Type B pancreatic cell (in vitro differentiated cells): ENCODE measurements at regions not wholly inside any gene's neighbourhood (a gene's known extent, or its start where the extent isn't known, plus 50 kb on each side); places are given as distances from the start of the nearest gene placed in this dataset.

Experiments used
- DNase-seq: peaks from one replicate; pipeline ENCODE4 v3.0.0; 2021; ENCODE audit warnings: mixed read lengths; ENCODE audit not compliant: unreplicated experiment; ENCODE audit errors: extremely low spot score
- H3K27ac Mint-ChIP-seq: 2 replicates; pipeline ENCODE4 v1.8.0; 2021; ENCODE audit warnings: mild to moderate bottlenecking, mixed read lengths
- H3K27me3 Mint-ChIP-seq: 2 replicates; pipeline ENCODE4 v1.8.0; 2021; ENCODE audit warnings: mixed read lengths
- H3K36me3 Mint-ChIP-seq: 2 replicates; pipeline ENCODE4 v1.8.0; 2021; ENCODE audit warnings: mixed read lengths
- H3K4me1 Mint-ChIP-seq: one replicate; pipeline ENCODE4 v1.8.0; 2021; ENCODE audit warnings: mixed read lengths; ENCODE audit not compliant: unreplicated experiment
- H3K4me3 Mint-ChIP-seq: 2 replicates; pipeline ENCODE4 v1.8.0; 2021; ENCODE audit warnings: mild to moderate bottlenecking, mixed read lengths
- H3K9me3 Mint-ChIP-seq: 2 replicates; pipeline ENCODE4 v1.8.0; 2021; ENCODE audit warnings: mixed read lengths
- CTCF ChIP-seq: fragments of 200-600 bp; sonication (generic); conservative IDR thresholded peaks from 2 replicates; pipeline ENCODE4 v1.5.0; 2021; ENCODE audit warnings: antibody characterized with exemption, mild to moderate bottlenecking

- Mint-ChIP-seq H3K27me3 (no peaks in the 10 kb centered on the region), H3K27ac (no peak overlapping the region)
Observed at GRCh38 chr9:89748831-89749499, 144.2 kb downstream of the GADD45G start.

GRCh38 chr9:89749500-89750116 is 144.8 kb downstream of the GADD45G start:
- H3K4me1 Mint-ChIP-seq = peaks cover 32% of the 10 kb centered on the region
- DNase-seq = no peak
- H3K36me3 Mint-ChIP-seq = no peaks in the 10 kb centered on the region
- no peak overlapping the region for H3K4me3 Mint-ChIP-seq
- no peaks in the 10 kb centered on the region for H3K27me3 Mint-ChIP-seq
- TF ChIP-seq CTCF = no peak
- H3K9me3 Mint-ChIP-seq = no peaks in the 10 kb centered on the region
- H3K27ac Mint-ChIP-seq = no peak overlapping the region

More at GRCh38 chr9:89748831-89749499, 144.2 kb downstream of the GADD45G start:
- no peak for TF ChIP-seq CTCF
- Mint-ChIP-seq H3K4me3 (no peak overlapping the region), H3K4me1 (peaks cover 32% of the 10 kb centered on the region), H3K9me3 (no peaks in the 10 kb centered on the region), H3K36me3 (no peaks in the 10 kb centered on the region)
- no peak for DNase-seq

GRCh38 chr9:89750117-89750791 is 145.4 kb downstream of the GADD45G start:
- H3K27me3 Mint-ChIP-seq = no peaks in the 10 kb centered on the region
- no peaks in the 10 kb centered on the region for H3K36me3 Mint-ChIP-seq
- H3K9me3 Mint-ChIP-seq = no peaks in the 10 kb centered on the region
- no peak overlapping the region for H3K4me3 Mint-ChIP-seq
- H3K4me1 Mint-ChIP-seq = peaks cover 32% of the 10 kb centered on the region
- TF ChIP-seq CTCF = no peak
- DNase-seq = no peak
- H3K27ac Mint-ChIP-seq = no peak overlapping the region

GRCh38 chr9:89751079-89751825 is 146.4 kb downstream of the GADD45G start:
- peaks cover 32% of the 10 kb centered on the region for H3K4me1 Mint-ChIP-seq
- no peak for TF ChIP-seq CTCF
- no peaks in the 10 kb centered on the region for H3K36me3 Mint-ChIP-seq
- DNase-seq = no peak
- no peaks in the 10 kb centered on the region for H3K27me3 Mint-ChIP-seq
- H3K4me3 Mint-ChIP-seq = no peak overlapping the region
- H3K9me3 Mint-ChIP-seq = no peaks in the 10 kb centered on the region
- no peak overlapping the region for H3K27ac Mint-ChIP-seq

- H3K4me1 Mint-ChIP-seq = peaks cover 25% of the 10 kb centered on the region
- no peak overlapping the region for H3K4me3 Mint-ChIP-seq
Observed at GRCh38 chr9:89752154-89752553, 147.3 kb downstream of the GADD45G start.

More at GRCh38 chr9:89752154-89752553, 147.3 kb downstream of the GADD45G start:
- no peak for DNase-seq
- no peak overlapping the region for H3K27ac Mint-ChIP-seq
- H3K9me3 Mint-ChIP-seq = no peaks in the 10 kb centered on the region
- no peaks in the 10 kb centered on the region for H3K36me3 Mint-ChIP-seq
- TF ChIP-seq CTCF = no peak
- no peaks in the 10 kb centered on the region for H3K27me3 Mint-ChIP-seq
